ENCODE measurements at regions not wholly inside any gene's neighbourhood (a gene's known extent, or its start where the extent isn't known, plus 50 kb on each side); places are given as distances from the start of the nearest gene placed in this dataset.
"Not testable (repeated sequence)": the region's sequence is repeated elsewhere in the genome, so short reads cannot be mapped to it uniquely, and the experiment has no call there.

DNA sequence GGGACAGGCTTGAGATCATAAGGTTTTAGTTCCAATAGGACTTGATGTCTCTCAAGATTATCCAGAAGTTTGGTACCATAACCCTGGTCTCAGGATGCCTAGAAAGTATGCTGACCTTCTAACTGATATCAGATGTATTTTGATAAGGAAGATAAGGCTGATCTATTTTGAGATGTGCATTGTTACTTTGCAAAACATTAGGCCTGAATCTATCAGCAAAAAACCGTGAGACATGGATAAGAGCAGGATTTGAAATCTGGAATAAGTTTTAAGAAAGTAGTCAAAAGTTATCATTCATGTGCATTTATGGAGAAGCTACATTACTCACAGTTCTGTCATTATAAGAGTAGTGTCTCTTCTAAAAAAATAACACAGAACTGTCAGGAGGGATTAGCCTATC, 467.1 kb upstream of the HS3ST1 start:
- DNase-seq = no peak

DNA sequence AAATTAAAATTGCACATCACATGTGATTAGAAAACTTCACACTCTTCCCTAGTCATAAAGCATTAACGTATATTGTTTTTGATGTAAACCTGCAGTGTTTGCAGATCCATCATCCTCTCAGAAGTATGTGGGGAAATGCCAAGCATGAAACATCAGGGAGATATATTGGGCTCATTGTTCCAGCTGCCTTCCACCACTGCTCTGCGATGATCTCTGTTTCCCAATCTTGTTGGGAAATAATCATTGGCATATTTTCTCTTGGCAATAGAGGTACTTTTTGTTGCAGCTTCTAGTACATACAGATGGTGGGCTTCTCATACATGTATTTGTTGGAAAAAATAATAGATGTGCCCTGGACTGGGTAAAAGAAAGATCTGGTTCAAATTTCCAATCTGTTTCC, 466.3 kb upstream of the HS3ST1 start:
- no peak for DNase-seq

DNA sequence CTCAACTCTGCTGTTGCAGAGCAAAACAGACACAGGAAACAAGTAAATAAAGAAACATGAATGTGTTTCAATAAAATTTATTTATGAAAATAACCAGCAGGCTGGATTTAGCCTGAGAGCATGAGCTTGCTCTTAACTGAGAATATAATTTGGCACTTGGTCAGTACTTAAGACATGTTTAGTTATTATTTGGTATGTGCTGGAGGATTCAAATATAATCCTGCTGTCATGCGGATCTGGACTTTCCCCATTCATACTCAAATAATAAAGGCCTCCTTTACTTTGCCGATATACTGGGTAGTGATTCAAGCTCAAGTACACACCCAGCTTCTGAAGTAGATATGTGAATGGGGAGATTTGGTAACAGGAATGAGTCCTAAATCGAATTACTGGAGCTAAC, 465.5 kb upstream of the HS3ST1 start:
- DNase-seq = no peak

DNA sequence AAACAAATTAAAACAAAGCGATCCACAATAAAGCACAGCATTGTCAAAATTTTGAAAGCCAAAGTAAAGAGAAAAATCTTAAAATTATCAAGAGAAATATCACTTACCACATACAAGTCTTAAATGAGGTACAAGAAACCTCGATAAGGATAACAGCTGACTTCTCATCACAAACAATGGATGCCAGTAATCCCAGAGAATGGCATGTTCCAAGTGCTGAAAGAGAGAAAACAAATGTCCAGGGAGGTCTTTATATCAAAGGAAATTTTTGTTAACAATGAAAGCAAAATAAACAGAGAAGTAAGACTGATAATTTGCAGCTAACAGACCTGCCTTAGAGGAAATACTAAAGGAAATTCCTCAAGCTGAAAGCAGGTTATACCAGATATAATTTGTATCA, 460.4 kb upstream of the HS3ST1 start:
- DNase-seq = no peak

DNA sequence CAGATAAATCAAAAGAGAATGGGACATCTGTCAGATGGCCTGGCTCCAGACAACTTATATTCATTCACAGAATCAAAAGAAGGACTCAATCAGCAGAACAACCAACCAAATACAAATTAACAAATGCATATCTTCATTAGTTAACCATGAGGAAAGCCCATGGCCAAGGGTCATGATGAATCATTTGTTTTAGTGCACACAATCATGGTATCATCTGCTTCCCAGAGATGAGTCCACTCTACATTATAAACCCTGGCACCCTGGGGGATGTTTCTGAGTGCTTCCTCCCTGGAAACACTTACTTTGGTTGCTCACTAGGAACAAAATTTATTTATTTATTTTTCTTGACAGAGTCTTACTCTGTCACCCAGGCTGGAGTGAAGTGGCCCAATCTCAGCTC, 453.3 kb upstream of the HS3ST1 start:
- no peak for DNase-seq

DNA sequence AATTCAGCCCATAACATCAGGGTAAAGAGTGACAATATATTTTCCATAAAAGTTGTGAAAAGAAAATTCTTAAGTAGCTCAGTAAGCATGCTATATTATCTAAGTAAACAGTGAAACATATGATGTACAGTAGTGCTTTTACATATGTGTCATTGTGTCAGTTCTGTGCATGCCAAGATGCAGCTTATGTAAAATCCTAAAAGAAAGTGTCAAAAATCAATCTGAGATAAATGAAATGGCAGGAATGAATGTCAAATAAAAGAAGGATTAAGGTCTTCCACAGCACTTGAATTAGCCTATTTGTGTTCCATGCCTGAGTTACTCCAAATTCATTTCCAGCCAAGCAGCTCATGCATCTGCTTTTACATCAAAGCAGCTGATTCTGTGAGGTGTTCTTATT, 452.7 kb upstream of the HS3ST1 start:
- no peak for DNase-seq

DNA sequence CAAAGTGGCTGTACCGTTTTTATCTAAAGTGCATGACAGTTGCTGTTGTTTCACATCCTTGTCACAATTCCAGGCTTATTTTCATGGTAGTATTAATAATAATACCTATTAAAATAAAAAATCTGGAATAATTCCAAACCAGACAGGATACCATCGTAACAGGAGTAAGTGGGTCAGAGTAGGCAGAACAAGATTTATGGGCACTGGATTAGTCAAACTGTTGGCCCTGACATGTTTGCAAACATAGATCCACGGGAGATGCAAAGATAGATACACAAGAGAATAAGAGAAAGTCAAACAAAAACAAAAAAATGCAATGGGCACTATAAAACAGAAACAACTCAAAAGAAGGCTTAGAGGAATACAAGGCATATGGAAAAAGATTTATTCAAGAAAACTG, 449.5 kb upstream of the HS3ST1 start:
- DNase-seq = no peak

DNA sequence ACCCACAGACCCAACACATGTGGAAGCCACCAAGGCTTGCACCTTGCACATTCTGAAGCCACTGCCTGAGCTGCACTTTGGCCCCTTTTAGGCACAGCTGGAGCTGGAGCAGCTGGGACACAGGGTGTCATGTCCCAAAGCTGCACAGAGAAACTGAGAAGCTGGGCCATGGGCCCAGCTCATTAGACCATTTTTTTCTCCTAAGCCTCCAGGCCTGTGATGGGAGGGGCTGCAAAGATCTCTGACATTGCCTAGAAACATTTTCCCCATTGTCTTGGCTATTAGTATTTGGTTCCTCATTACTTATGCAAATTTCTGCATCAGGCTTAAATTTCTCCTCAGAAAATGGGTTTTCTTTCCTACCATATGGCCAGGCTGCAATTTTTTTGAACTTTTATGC, 447.4 kb upstream of the HS3ST1 start:
- no peak for DNase-seq

DNA sequence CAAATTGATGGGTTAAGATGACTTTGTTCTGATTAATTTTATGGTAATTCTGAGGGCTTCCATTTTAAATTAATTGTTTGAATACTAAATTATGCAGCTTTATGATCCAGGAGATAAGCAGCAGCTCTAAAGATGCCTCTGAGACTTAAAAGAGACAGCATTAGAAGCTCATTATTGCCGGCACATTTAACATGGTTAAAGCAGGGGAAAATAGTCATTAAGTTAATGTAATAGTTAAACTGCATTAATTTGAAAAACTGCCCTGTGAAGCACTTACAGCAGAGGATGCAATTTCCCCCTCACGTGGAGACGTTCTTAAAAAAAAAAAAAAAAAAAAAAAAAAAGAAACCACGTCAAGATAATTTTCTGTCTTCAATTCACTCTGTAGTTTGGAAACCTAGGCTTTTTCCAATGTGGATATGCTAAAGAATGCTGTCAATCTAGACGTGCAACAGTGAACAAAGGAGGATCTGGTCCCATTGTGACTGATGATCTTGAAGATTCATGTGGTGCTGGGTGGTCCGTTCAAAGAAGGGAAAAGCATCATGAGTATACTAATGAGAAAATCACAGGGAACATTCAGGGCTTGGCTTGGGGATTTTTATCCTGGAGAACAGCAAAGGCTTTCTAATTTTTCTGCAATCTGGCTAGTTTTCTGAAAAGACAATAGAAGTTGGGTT, 440.6 kb upstream of the HS3ST1 start:
- no peak for DNase-seq

DNA sequence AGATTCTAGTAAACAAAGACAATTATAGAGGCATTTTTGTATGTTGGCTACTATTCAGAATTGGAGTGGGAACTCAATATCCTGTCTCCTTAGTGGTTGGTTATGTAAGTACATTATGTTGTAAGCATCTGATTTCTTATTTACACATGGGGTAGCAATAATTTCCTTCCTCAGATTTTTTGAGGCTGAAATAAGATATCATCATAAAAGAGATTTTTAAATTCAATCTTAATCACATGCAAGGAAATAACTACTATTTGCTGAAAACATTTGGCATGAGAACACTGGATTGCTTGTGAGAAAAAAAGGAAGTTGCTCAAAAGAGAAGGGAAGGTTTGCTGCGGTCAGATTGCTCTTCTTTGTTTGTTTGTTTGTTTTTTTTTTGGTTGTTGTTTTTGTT, 437.7 kb upstream of the HS3ST1 start:
- DNase-seq = no peak

DNA sequence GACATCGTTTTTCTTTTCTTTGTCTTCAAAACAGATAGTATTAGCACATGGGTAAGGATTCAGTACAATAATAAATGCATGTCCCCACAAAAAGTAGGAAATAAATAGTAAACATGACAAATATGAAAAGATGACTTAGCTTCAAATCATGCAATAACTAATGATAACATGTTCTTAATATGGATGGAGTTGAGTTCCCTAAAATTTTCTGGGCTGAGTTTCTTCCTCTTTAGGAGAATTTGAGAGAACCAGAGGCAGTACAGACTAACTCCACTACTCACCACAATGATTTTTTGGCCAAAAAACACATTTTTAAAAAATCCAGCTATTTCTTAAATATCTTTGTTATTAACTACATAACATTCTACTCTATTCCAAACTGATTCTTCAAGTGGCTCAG, 432.3 kb upstream of the HS3ST1 start:
- no peak for DNase-seq

DNA sequence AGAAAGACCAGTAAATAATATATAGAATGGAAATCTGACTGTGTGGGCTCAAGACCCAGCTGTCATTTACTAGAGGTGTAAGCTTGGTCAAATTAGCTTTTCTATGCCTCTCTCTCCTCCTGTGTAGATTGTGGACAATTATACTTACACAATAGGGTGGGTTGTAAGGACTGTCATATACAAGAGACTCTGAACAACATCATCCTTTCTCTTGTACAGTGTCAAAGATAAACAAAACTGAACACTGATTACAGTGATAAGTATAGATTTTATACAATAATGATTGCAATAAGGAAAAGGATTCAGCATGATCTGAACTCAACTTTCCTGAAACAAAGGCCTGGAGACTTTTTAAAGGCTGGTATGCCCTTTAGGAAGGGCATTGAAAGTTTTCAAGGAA, 429.2 kb upstream of the HS3ST1 start:
- DNase-seq = no peak

DNA sequence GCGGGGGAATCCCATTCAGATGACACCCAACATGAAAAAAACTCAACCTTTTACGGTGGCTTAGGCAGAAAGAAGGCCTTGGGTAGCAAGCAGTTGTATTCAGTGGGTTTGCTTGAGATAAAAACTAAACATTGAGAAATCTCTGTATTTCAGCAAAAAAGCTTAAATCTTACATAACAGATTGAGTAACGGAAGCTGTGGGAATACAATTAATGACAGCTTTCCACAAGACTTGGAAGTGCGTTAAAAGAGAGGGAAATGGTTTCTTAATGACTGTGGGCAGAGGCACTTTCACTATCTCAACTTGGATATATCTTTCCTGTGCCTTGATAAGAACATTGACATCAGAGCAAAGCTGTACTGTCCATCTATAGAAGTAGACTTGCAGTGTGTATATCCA, 418.5 kb upstream of the HS3ST1 start:
- peak; percentile 51 for DNase-seq

DNA sequence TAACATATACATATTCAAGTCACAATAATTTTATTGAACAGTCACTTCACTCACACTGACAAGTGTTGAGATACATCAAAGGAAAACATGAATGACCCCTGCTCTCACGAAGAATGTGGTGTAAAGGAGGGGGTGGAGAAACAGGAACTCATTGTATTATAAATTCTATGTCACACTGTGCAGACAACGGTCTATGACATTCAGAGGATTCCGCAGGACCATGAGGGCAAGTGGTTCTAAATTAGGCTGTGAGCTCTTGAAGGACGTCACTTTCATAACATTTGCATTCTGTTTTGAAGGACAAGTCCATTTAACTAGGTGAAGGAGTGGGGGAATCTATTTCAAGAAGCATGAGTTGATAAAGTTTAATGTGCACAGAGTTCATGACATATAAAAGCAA, 415.2 kb upstream of the HS3ST1 start:
- DNase-seq = no peak

DNA sequence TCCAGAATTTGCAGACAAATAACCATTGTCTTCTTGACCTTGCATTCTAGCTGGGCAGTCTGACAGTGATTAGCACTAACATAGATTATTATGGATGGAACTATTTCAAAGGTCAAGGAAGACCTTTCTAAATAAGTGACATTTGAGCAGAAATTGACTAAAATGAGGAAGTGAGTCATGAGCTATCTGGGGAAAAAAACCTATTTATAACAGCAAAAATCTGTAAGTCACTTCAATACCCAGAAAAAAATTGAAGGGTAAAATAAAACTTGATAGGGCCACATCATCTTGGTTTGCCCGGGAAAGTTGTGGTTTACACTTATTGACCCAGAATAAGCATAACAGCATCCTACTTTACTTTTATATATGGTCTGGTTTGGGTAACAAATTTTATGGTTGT, 414.6 kb upstream of the HS3ST1 start:
- DNase-seq = peak; percentile 22

DNA sequence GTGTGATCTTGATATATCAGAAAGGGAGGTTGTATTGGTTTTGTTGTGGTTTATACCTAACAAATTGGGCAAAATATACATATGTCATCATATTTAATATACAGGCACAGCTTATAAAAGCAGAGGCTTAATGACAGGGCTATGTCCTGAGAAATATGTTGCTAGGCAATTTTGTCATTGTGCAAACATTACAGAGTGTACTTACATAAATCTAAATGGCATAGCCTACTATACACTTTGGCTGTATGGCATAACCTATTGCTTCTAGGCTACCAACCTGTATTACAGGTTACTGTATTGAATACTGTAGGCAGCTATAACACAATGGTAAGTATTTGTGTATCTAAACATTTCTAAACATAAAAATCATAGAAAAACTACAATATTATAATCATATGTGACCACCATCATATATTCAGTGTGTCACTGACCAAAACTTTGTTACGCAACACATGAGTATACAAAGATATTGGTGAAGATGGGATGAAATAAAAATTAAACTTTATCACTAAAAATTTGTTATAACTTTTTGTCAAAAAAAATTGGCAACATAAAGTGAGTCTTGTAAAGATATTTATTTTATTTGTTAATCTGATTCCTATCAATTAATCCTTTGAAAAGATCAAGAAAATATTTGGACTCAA, 414.0 kb upstream of the HS3ST1 start:
- DNase-seq = no peak

DNA sequence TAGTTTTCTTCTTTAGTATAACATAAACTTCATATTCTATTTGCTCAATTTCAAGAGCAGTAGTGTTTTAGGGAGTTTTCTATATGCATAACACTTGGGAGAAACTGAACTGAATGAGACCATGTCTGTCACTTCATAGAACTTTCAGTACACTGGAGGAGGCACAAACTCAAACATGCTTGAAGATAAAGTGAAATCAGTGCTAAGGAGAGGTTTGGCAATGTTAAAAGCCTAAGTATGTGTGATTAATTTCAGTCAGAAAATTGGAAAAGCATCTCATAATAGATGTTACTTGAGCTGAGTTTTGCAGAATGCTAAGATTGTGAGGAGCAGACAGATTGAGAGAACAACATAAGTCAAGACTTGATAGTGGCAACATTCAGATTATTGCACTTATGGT, 411.2 kb upstream of the HS3ST1 start:
- no peak for DNase-seq

DNA sequence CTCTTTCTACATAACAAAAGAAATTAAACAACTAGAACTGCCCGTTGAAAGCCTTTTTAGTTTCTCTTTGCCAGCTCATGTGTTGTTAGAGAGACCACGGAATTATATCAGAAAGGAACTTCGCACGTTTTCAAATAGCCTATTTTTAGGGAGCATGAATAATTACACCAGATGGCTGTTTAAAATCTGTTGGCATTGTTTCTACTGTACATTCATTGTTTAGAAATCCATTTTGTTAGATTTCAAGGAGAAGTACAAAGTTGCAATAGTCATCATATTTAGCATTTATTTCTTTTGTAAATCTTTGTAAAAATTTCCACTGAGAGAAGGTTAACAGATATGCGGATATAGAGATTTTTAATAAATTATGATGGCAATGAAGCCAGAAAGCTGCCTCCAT, 403.0 kb upstream of the HS3ST1 start:
- DNase-seq = no peak

DNA sequence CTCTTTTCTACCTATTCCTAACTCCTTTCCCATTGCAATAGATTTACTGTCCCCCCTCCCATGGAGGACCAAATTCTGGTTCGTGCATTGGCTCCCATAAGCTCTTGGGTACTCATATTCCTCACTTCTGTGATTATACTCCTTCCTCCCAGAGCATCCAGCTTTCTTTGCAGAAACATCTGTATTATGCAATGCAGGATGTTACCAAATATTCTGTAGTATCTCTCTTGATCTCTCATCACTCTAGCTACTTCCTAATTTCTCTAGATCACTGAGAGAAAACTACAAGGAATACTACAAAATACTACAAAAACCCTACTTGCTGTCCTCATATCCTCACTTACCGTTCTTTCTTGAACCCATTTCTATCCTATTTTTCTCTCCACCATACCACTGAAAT, 395.9 kb upstream of the HS3ST1 start:
- peak; percentile 66 for DNase-seq

DNA sequence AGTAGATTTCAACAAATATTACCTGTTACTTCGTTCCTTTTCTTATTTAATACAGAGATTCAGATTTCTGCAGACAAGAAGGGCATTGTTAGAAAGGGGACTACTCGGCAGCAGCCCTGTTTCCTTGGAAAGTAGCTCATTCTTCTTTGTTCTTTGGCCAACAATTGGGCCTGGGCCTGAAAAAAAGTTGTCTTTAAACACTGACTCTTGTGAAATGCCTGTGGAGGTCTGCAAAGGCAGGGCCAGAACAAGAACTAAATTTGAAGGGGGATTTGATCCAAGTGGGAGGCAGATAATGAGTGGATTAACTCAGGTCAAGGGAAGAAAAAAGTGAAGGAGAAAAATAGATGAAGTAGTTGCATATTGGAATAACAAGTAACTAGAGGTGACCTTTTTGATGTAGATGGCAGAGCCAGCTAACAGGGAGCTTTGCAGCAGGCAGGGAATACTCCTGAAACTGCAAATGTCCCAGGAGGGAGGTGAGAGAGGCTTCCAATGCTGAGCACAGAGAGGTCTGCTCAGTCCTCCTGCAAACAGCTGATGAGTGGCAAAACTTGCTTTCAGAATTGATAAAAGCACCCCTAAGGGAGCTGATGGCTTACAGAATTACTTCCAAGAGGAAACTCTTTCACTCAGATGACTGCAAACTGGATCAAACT, 393.2 kb upstream of the HS3ST1 start:
- DNase-seq = no peak

DNA sequence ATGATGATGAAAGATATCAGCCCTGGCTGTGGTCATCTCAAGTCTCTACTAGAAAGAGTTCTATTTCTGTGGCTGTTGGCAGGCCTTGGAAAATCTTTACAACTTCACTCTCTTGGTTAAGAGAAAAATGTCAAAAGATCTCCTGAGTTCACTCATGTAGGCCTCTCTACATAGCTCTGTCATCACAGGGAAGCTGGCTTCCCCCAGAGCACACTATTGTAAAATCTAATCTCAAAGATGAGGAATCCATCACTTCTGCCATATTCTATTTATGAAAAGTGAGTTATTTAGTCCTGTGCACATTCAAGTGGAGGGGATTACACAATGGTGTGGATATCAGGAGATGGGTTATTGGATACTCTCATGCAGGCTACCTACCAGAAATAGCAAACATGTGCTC, 388.4 kb upstream of the HS3ST1 start:
- DNase-seq = no peak

DNA sequence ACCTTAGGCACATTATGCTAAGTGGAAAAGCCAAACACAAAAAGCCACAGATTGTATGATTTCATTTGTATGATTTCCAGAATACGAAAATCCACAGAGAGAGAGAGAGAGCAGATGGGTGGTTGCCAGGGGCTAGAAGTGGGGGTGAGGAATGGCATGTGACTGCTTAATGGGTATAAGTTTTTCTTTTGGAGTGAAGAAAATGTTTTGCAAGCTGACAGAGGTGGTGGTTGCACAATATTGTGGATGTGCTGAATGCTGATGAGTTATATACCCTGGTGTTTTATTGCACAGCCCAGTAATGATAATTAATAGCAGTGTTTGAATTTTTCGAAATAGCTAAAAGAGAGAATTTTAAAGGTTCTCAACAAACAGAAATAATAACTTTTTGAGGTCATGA, 386.1 kb upstream of the HS3ST1 start:
- peak; percentile 4 for DNase-seq

DNA sequence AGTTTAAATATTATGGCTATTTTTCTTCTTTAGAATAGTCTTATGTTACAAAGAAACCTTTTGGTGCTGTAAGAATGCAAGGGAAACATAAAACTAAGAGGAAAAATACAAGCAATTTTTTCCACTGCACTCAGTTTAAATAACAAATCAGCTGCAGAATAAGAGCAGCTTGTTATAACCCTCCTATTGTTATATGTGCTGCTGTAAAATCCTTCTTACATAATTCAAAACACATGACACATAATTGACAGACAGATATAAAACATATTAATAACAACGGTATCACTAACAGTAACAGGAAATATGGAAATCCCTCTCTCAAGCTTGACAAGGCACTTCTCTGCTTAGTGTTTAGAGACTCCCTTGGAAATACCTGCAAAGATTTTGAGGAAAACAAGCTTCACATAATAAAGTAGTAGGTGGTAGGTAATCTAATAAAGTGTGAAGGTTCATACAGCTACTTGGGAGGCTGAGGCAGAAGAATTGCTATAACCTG, 385.3 kb upstream of the HS3ST1 start:
- no peak for DNase-seq

DNA sequence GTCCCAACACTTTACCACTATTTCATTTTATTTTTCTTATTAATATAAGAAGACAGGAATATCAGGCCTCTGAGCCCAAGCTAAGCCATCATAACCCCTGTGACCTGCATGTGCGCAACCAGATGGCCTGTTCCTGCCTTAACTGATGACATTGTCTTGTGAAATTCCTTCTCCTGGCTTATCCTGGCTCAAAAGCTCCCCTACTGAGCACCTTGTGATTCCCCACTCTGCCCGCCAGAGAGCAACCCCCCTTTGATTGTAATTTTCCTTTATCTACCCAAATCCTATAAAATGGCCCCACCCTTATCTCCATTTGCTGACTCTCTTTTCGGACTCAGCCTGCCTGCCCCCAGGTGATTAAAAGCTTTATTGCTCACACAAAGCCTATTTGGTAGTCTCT, 382.8 kb upstream of the HS3ST1 start:
- not testable (repeated sequence) for DNase-seq

DNA sequence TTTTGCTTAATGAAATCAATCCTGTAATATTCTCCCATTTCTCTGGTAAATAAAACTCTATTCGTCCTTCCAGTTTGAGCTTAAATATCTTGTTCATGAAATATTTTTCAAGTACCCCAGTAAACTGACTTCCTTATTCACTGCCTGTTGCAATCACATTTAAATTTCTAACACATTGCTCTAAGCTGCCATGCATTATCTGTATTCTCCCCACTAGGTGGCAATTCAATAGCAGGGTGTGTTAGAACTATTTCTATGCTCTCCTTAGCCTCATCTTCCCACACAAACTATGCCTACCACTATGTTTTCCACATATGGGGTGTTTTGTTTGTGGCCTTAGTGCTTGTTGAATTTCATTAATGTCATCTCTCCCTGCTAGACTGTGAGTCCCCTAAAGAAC, 377.1 kb upstream of the HS3ST1 start:
- peak; percentile 83 for DNase-seq
